K562 (cell line): ENCODE measurements at regions not wholly inside any gene's neighbourhood (a gene's known extent, or its start where the extent isn't known, plus 50 kb on each side); places are given as distances from the start of the nearest gene placed in this dataset.

Experiments used
- ATAC-seq: fragments of 200-7000 bp; cut with Tn5 transposase; 3 replicates; pipeline ENCODE4 v1.9.1; 2020; ENCODE audit warnings: moderate library complexity
- BruUV-seq: library from RNA; stranded (reverse); fragments of 400-500 nt; replicated peaks from 2 replicates; lab custom pipeline; 2021; lab: Mats Ljungman, UMichigan
- CTCF ChIA-PET: fragments of 300-600 bp; formaldehyde crosslinking; extraction: SDS; loops from one replicate; lab custom pipeline; 2021; ENCODE audit warnings: low intra/inter-chr PET ratio; lab: Yijun Ruan, JAX
- POLR2A ChIA-PET: fragments of 300-600, 350-650 bp; sonication (Branson Sonifier 250); formaldehyde crosslinking; extraction: SDS; loops from one replicate; lab custom pipeline; 2021; ENCODE audit warnings: antibody characterized with exemption, inconsistent platforms; lab: Yijun Ruan, JAX
- DNase-seq, 4 experiments: peaks; one replicate each; pipeline versions ENCODE4 v3.0.0 to v3.0.0-alpha.2; 2011 to 2018; ENCODE audit warnings: low spot score in 3 of 4, mixed read lengths in 3 of 4; ENCODE audit errors: extremely low read depth in 1 of 4
- FAIRE-seq: peaks from 2 replicates; lab custom pipeline; 2011; peaks lifted over from hg19 to GRCh38; lab: Jason Lieb, UNC
- H2AFZ ChIP-seq: 2 replicates; pipeline ENCODE4 v1.6.0; 2011; ENCODE audit warnings: low read depth, low read length, control low read depth, inconsistent platforms
- H3K27ac ChIP-seq: fragments of 200-600 bp; 3 replicates; pipeline ENCODE4 v1.8.0; 2011; ENCODE audit warnings: low read depth, mild to moderate bottlenecking, control low read depth, inconsistent platforms, low read length, moderate library complexity, mixed read lengths; ENCODE audit errors: extremely low read depth
- H3K27me3 ChIP-seq, 2 experiments: fragments of 300-600 bp in 1 of 2; 2 replicates in 1 of 2; 3 replicates in 1 of 2; pipeline versions ENCODE4 v1.6.0 to v1.8.0; 2011; ENCODE audit warnings: inconsistent platforms in 2 of 2, low read length in 2 of 2, mild to moderate bottlenecking in 1 of 2, mixed read lengths in 1 of 2, moderate library complexity in 1 of 2; ENCODE audit not compliant: control insufficient read depth in 2 of 2, insufficient read depth in 2 of 2
- H3K36me3 ChIP-seq: fragments of 300-600 bp; 3 replicates; pipeline ENCODE4 v1.8.0; 2011; ENCODE audit warnings: mild to moderate bottlenecking, low read length, inconsistent platforms; ENCODE audit not compliant: control insufficient read depth, insufficient read depth
- H3K4me1 ChIP-seq, 2 experiments: fragments of 200-600 bp in 1 of 2; replicated peaks in 1 of 2; 2 replicates in 1 of 2; 3 replicates in 1 of 2; pipeline versions ENCODE4 v1.5.1 to v1.8.0; 2011; ENCODE audit warnings: inconsistent platforms in 2 of 2, low read length in 2 of 2, mild to moderate bottlenecking in 1 of 2, mixed read lengths in 1 of 2, moderate library complexity in 1 of 2; ENCODE audit not compliant: control insufficient read depth in 2 of 2, insufficient read depth in 2 of 2
- H3K4me2 ChIP-seq: 2 replicates; pipeline ENCODE4 v1.6.1; 2011; ENCODE audit warnings: low read length, control low read depth, inconsistent platforms, mixed read lengths; ENCODE audit not compliant: insufficient read depth
- H3K4me3 ChIP-seq: fragments of 200-600 bp; sonication (generic), shearing (Covaris generic); 2 replicates; pipeline ENCODE4 v1.5.1; 2016; ENCODE audit warnings: control low read depth, inconsistent platforms
- H3K79me2 ChIP-seq: fragments of 200-600 bp; 3 replicates; pipeline ENCODE4 v1.8.0; 2011; ENCODE audit warnings: low read length, inconsistent platforms; ENCODE audit not compliant: control insufficient read depth, insufficient read depth
- H3K9ac ChIP-seq, 2 experiments: 2 replicates each; pipeline versions ENCODE4 v1.6.0 to v1.6.1; 2011; ENCODE audit warnings: low read depth in 2 of 2, low read length in 2 of 2, control low read depth in 1 of 2, inconsistent platforms in 1 of 2, mild to moderate bottlenecking in 1 of 2, mixed read lengths in 1 of 2; ENCODE audit not compliant: insufficient read depth in 1 of 2
- H3K9me1 ChIP-seq: one replicate; pipeline ENCODE4 v1.6.0; 2011; ENCODE audit warnings: inconsistent platforms, mild to moderate bottlenecking, low read length, moderate library complexity; ENCODE audit not compliant: control insufficient read depth, insufficient read depth
- H3K9me3 ChIP-seq: replicated peaks from 2 replicates; pipeline ENCODE4 v1.5.1; 2011; ENCODE audit warnings: low read depth, low read length, inconsistent platforms; ENCODE audit not compliant: control insufficient read depth, insufficient read depth
- H4K20me1 ChIP-seq: replicated peaks from 2 replicates; pipeline ENCODE4 v1.6.1; 2011; ENCODE audit warnings: low read length, inconsistent platforms, mixed read lengths; ENCODE audit not compliant: control insufficient read depth, insufficient read depth
- BACH1 ChIP-seq: fragments of 200-800 bp; sonication (Bioruptor generic); IDR thresholded peaks from 2 replicates; pipeline ENCODE4 v1.6.1; 2016; ENCODE audit warnings: missing genetic modification characterization, missing compliant biosample characterization
- BCL6 ChIP-seq: fragments of 250-450 bp; sonication (Bioruptor Pico); IDR thresholded peaks from 2 replicates; pipeline ENCODE4 v1.4.0; 2020
- CBFA2T3 ChIP-seq: fragments of 450-650 bp; IDR thresholded peaks from 2 replicates; pipeline ENCODE4 v1.6.1; 2017
- E2F3 ChIP-seq: fragments of 250-450 bp; sonication (Bioruptor Pico); IDR thresholded peaks from 2 replicates; pipeline ENCODE4 v1.4.0; 2020; ENCODE audit warnings: mild to moderate bottlenecking
- ELK3 ChIP-seq: fragments of 450-650 bp; formaldehyde crosslinking; IDR thresholded peaks from 2 replicates; pipeline ENCODE4 v1.4.0; 2020; ENCODE audit warnings: mild to moderate bottlenecking
- EZH2 ChIP-seq: IDR thresholded peaks from 2 replicates; pipeline ENCODE4 v1.6.1; 2012; ENCODE audit warnings: low read depth, mild to moderate bottlenecking, inconsistent platforms, low read length, borderline replicate concordance
- GTF2F1 ChIP-seq: IDR thresholded peaks from 2 replicates; pipeline ENCODE4 v1.6.1; 2011; ENCODE audit warnings: low read depth, low read length, improper control_type of control experiment
- JUNB ChIP-seq: fragments of 450-650 bp; formaldehyde crosslinking; conservative IDR thresholded peaks from 2 replicates; pipeline ENCODE4 v1.4.0; 2020; ENCODE audit warnings: mild to moderate bottlenecking
- MCM2 ChIP-seq: fragments of 450-650 bp; IDR thresholded peaks from 2 replicates; pipeline ENCODE4 v1.6.1; 2017; ENCODE audit warnings: low read depth, mild to moderate bottlenecking
- MEIS2 ChIP-seq: fragments of 450-650 bp; IDR thresholded peaks from 2 replicates; pipeline ENCODE4 v1.6.1; 2014; ENCODE audit warnings: mild to moderate bottlenecking; ENCODE audit not compliant: partially characterized antibody
- MXI1 ChIP-seq: IDR thresholded peaks from 2 replicates; pipeline ENCODE4 v1.6.1; 2011; ENCODE audit warnings: low read depth, mild to moderate bottlenecking, improper control_type of control experiment, low read length
- PRPF4 ChIP-seq: fragments of 200-400 bp; formaldehyde crosslinking; IDR thresholded peaks from one replicate; pipeline ENCODE4 v1.6.1; 2017; ENCODE audit warnings: low read length, low read depth, mild to moderate bottlenecking; ENCODE audit not compliant: insufficient read depth, poor library complexity, severe bottlenecking
- TSHZ1 ChIP-seq: fragments of 250-450 bp; sonication (Bioruptor Pico); IDR thresholded peaks from 2 replicates; pipeline ENCODE4 v1.4.0; 2020; ENCODE audit warnings: mild to moderate bottlenecking, moderate library complexity
- XRCC3 ChIP-seq: fragments of 450-650 bp; IDR thresholded peaks from 2 replicates; pipeline ENCODE4 v1.6.1; 2017; ENCODE audit warnings: mild to moderate bottlenecking, moderate library complexity
- ZFX ChIP-seq: sonication (generic); formaldehyde crosslinking; IDR thresholded peaks from 2 replicates; pipeline ENCODE4 v1.8.0; 2022; ENCODE audit warnings: mild to moderate bottlenecking, missing genetic modification reagents, moderate library complexity
- ZNF274 ChIP-seq: IDR thresholded peaks from 2 replicates; pipeline ENCODE4 v1.6.1; 2011; ENCODE audit warnings: low read depth, mild to moderate bottlenecking, low read length, moderate library complexity, borderline replicate concordance
- WGBS: fragments of 100-300 bp; shearing (Covaris generic); methylation state at CpG from one replicate; pipeline ENCODE4 v1.1.6; 2016; ENCODE audit warnings: low coverage, mixed read lengths; ENCODE audit not compliant: insufficient coverage; ENCODE audit errors: missing lambda C conversion rate; 5-methylcytosine and 5-hydroxymethylcytosine counted together
- in situ Hi-C: fragments of 300-500 bp; cut with MboI; formaldehyde crosslinking; loops from 4 replicates; pipeline ENCODE4 v1.15.0; 2018; ENCODE audit warnings: inconsistent platforms, mixed read lengths
- intact Hi-C: fragments of 100-400 bp; cut with micrococcal nuclease; formaldehyde crosslinking; loops from 2 replicates; pipeline ENCODE4 v1.14.2; 2022

DNA sequence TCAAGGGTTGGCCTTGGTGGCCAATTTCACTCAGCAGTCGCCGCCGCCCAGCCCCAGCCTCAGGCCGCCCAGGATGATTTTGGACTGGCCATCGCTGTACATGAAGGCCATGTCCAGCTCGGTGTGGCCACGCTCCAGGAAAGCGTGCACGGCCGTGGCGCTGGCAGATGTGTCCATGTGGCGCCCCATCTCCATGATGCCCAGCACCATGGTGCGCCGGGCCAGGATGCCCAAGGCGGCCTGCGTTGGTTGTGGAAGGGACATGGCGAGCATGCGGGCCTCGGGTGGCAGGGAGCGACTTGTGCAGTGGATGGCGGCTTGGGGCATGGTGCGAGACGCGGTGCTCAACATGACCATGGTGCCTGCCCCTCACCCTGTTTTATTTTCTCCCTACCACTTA lies 55.4 kb downstream of the ZCCHC12 start:
- TF ChIP-seq MCM2 (no peak), ELK3 (no peak), ZFX (CRISPR knock-in tag) (no peak), PRPF4 (no peak), ZNF274 (no peak), CBFA2T3 (no peak), EZH2 (no peak), GTF2F1 (no peak), XRCC3 (no peak), BACH1 (tag) (no peak), JUNB (CRISPR knock-in tag) (no peak), BCL6 (no peak), E2F3 (CRISPR knock-in tag) (no peak), MXI1 (no peak), MEIS2 (no peak), TSHZ1 (CRISPR knock-in tag) (no peak)
- no peaks in the 10 kb centered on the region for H4K20me1 ChIP-seq
- peaks cover 0 to 9% of the 10 kb centered on the region in 2 experiments; a peak in 2 of 5 replicates for H3K27me3 ChIP-seq
- ChIA-PET POLR2A (no interaction called here), CTCF (no interaction called here)
- H3K9me3 ChIP-seq: no peaks in the 10 kb centered on the region
- no peak overlapping the region for H3K4me3 ChIP-seq
- in situ Hi-C loops: no loop called here
- no peak for DNase-seq
- no peak for FAIRE-seq
- H3K79me2 ChIP-seq: no peaks in the 10 kb centered on the region
- no TSS peak for BruUV-seq
- H3K4me2 ChIP-seq: no peak overlapping the region; the same call in 1 of the 2 replicates
- H2AFZ ChIP-seq: peak overlapping the region; percentile 63; the same call in 1 of the 2 replicates
- ATAC-seq: no peak; the same call in 2 of the 3 replicates
- 0 out of 4 replicates have a peak overlapping the region, but pooled peaks of 1 of the 2 experiments have one; percentile 17 for H3K9ac ChIP-seq
- H3K4me1 ChIP-seq: peaks cover 0 to 6% of the 10 kb centered on the region in 2 experiments; a peak in 2 of 5 replicates
- WGBS: 4% methylated on average over 15 of the region's 24 CpGs
- H3K9me1 ChIP-seq: no peaks in the 10 kb centered on the region
- intact Hi-C loops: no loop called here
- no peaks in the 10 kb centered on the region for H3K36me3 ChIP-seq
- H3K27ac ChIP-seq: no peak overlapping the region
